ENCODE measurements at regions not wholly inside any gene's neighbourhood (a gene's known extent, or its start where the extent isn't known, plus 50 kb on each side); places are given as distances from the start of the nearest gene placed in this dataset.

DNA sequence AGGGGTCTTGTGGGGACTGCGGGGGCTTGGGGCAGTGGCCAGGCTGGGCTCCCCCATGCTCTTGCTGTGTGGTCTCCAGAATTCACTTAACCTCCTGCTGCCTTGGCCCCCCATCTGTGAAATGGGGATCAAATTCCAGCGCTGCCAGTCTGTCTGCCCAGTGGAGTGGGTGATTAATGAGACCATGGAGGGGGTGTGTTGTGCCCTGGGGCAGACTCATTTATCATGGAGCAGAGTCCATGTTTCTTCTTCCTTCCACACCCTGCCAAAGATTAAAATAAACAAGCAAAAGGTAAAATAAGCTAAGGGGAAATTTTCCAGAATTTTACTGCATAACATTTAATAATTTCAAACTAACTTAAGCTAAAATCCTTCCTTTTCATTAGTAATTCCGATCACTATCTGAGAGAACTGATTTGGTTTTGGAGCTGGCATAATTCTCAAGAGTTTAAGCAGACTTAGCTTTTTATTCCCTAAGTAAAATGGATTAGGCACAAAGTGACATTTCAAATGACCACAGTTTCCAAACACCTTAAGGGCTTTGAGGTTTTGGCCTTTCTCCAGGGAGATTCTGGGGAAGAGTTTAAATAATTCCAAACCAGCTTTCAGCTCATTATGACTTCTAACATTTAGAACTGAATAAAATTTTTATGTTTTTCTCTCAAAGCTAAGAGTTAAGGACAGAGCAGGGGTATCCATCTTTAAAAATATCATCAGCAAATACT is 211.9 kb downstream of the CXCL12 start (continued):
- TF ChIP-seq, protein P1, sequence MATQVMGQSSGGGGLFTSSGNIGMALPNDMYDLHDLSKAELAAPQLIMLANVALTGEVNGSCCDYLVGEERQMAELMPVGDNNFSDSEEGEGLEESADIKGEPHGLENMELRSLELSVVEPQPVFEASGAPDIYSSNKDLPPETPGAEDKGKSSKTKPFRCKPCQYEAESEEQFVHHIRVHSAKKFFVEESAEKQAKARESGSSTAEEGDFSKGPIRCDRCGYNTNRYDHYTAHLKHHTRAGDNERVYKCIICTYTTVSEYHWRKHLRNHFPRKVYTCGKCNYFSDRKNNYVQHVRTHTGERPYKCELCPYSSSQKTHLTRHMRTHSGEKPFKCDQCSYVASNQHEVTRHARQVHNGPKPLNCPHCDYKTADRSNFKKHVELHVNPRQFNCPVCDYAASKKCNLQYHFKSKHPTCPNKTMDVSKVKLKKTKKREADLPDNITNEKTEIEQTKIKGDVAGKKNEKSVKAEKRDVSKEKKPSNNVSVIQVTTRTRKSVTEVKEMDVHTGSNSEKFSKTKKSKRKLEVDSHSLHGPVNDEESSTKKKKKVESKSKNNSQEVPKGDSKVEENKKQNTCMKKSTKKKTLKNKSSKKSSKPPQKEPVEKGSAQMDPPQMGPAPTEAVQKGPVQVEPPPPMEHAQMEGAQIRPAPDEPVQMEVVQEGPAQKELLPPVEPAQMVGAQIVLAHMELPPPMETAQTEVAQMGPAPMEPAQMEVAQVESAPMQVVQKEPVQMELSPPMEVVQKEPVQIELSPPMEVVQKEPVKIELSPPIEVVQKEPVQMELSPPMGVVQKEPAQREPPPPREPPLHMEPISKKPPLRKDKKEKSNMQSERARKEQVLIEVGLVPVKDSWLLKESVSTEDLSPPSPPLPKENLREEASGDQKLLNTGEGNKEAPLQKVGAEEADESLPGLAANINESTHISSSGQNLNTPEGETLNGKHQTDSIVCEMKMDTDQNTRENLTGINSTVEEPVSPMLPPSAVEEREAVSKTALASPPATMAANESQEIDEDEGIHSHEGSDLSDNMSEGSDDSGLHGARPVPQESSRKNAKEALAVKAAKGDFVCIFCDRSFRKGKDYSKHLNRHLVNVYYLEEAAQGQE (IDR thresholded peaks at IDR 0.05; ENCODE audit: low read depth, low read length), result no peak
- TF ChIP-seq SMC3 (IDR thresholded peaks at IDR 0.05; ENCODE audit: low read depth, low read length) (no peak), FOXJ3 (CRISPR knock-in tag; IDR thresholded peaks at IDR 0.05) (no peak)

DNA sequence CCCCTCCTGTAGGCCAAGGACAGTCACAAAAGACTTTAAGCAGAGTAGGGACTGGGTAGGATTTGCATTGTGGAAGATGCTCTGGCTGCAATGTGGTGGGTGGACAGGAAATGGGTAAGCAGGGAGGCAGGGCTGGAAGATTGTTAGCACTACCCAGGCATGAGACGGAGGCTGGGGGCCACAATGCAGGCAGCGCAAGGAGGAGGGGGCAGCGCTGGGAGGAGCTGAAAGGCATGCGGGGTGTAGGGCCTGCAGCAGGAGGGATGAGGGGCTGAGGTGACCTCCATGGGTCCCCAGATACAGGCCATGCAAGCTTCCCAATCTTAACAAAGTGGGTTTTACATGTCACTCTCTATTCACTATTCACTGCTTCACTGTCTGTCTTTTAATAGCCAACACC is 213.1 kb downstream of the CXCL12 start:
- Histone ChIP-seq H3K36me3 (replicated peaks in 1 of 2; ENCODE audit: control insufficient read depth in 1 of 2, insufficient read depth in 2 of 2, low read length in 1 of 2) (no peaks in the 10 kb centered on the region), H3K9me2 (no peaks in the 10 kb centered on the region), H3F3A (replicated peaks; ENCODE audit: insufficient read depth) (no peaks in the 10 kb centered on the region), H3K4me2 (no peak overlapping the region), H3K9me3 (no peaks in the 10 kb centered on the region), H3K4me3 (ENCODE audit: low read depth in 2 of 2, low read length in 1 of 2) (no peak overlapping the region), H3K27ac (ENCODE audit: low read depth in 2 of 2, low read length in 1 of 2) (no peak overlapping the region), H3K9ac (no peak overlapping the region), H3K27me3 (ENCODE audit: insufficient read depth) (no peaks in the 10 kb centered on the region), H3K79me2 (ENCODE audit: insufficient read depth) (no peaks in the 10 kb centered on the region), H4K20me1 (ENCODE audit: insufficient read depth) (no peaks in the 10 kb centered on the region), H2AFZ (ENCODE audit: low read depth) (no peak overlapping the region), H3K4me1 (ENCODE audit: control insufficient read depth in 1 of 2, insufficient read depth in 2 of 2, low read depth in 1 of 2, low read length in 1 of 2) (peaks cover 0 to 15% of the 10 kb centered on the region in 2 experiments; a peak in 2 of 4 replicates)
- no peak for DNase-seq
- TF ChIP-seq FOXJ3 (CRISPR knock-in tag; IDR thresholded peaks at IDR 0.05) (no peak), SIN3A (IDR thresholded peaks at IDR 0.05; ENCODE audit: borderline replicate concordance, low read depth, low read length) (no peak), ELF1 (IDR thresholded peaks at IDR 0.05) (no peak), FOSL2 (IDR thresholded peaks at IDR 0.05; ENCODE audit: borderline replicate concordance, low read depth) (no peak), RXRA (IDR thresholded peaks at IDR 0.05; ENCODE audit: borderline replicate concordance, low read depth) (no peak), POLR2AphosphoS5 (IDR thresholded peaks at IDR 0.05; ENCODE audit: low read depth, low read length) (no peak), TEAD4 (IDR thresholded peaks at IDR 0.05; ENCODE audit: borderline replicate concordance, insufficient read depth) (no peak)
- TF ChIP-seq, protein P2, sequence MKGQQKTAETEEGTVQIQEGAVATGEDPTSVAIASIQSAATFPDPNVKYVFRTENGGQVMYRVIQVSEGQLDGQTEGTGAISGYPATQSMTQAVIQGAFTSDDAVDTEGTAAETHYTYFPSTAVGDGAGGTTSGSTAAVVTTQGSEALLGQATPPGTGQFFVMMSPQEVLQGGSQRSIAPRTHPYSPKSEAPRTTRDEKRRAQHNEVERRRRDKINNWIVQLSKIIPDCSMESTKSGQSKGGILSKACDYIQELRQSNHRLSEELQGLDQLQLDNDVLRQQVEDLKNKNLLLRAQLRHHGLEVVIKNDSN (IDR thresholded peaks at IDR 0.05; ENCODE audit: borderline replicate concordance, low read depth), result no peak
- TF ChIP-seq, protein P3, sequence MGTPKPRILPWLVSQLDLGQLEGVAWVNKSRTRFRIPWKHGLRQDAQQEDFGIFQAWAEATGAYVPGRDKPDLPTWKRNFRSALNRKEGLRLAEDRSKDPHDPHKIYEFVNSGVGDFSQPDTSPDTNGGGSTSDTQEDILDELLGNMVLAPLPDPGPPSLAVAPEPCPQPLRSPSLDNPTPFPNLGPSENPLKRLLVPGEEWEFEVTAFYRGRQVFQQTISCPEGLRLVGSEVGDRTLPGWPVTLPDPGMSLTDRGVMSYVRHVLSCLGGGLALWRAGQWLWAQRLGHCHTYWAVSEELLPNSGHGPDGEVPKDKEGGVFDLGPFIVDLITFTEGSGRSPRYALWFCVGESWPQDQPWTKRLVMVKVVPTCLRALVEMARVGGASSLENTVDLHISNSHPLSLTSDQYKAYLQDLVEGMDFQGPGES (IDR thresholded peaks at IDR 0.05; ENCODE audit: low read depth, low read length), result no peak
- ChIA-PET POLR2A (no interaction called here), CTCF (interaction anchor here (2.2 kb wide), 1 partner anchor 482 kb away, joined by 9 read pairs; no protein-coding TSS in a partner anchor)
- 63% methylated on average over 4 of the region's 4 CpGs for WGBS (ENCODE audit: low lambda C conversion rate)
